Lower leg skin (tissue), 3 donors: ENCODE measurements at regions not wholly inside any gene's neighbourhood (a gene's known extent, or its start where the extent isn't known, plus 50 kb on each side); places are given as distances from the start of the nearest gene placed in this dataset.

Experiments used
- POLR2A ChIP-seq, 2 donors: fragments of 450-650 bp; IDR thresholded peaks; one replicate each; pipeline ENCODE4 v1.6.1; 2016 to 2017; ENCODE audit warnings: antibody characterized with exemption in 2 of 2, mild to moderate bottlenecking in 1 of 2, moderate library complexity in 1 of 2
- TF ChIP-seq, protein P1 (sequence below), 3 donors: fragments of 450-650 bp; IDR thresholded peaks; one replicate each; pipeline ENCODE4 v1.5.1; 2016; ENCODE audit warnings: antibody characterized with exemption in 3 of 3, mild to moderate bottlenecking in 3 of 3, moderate library complexity in 2 of 3

DNA sequence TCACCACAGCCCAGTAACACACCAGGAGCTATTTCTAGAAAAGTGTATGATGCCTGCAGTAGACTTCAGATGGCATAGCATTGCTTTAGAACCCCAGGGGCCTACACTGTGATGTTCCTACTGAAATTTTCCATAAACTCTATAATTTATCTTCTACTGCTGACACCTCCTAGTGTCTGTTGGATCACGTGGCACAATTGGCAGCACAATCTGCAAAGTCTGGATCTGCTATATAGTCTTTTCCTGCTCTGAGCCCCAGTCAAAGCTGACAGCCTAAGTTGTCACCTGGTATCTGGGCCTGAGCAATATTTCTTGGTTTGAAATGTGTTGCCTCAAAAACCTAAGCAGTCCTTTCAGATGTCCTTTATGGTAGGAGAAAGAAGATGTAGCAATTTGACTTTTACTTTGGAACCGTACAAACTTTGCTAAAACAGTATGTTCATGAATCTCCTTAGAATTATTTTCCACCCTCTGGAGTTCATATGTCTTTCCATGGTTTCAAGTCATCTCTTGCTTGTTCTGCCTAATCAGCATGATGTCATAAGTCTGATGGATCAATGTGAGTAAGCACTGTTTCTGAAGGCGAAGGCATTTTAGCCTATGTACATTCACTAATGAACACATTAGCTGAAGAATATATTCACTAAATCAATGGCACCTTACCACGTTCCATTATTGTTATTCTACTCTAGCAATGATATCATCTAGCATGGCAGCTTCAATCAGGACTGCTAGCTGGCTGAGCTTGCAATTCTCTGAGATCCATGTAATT, 536.5 kb upstream of the NBEA start:
- TF ChIP-seq, protein P1, sequence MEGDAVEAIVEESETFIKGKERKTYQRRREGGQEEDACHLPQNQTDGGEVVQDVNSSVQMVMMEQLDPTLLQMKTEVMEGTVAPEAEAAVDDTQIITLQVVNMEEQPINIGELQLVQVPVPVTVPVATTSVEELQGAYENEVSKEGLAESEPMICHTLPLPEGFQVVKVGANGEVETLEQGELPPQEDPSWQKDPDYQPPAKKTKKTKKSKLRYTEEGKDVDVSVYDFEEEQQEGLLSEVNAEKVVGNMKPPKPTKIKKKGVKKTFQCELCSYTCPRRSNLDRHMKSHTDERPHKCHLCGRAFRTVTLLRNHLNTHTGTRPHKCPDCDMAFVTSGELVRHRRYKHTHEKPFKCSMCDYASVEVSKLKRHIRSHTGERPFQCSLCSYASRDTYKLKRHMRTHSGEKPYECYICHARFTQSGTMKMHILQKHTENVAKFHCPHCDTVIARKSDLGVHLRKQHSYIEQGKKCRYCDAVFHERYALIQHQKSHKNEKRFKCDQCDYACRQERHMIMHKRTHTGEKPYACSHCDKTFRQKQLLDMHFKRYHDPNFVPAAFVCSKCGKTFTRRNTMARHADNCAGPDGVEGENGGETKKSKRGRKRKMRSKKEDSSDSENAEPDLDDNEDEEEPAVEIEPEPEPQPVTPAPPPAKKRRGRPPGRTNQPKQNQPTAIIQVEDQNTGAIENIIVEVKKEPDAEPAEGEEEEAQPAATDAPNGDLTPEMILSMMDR (IDR thresholded peaks at IDR 0.05): no peak
- no peak for TF ChIP-seq POLR2A (IDR thresholded peaks at IDR 0.05)
